Transverse colon (tissue), 4 donors: ENCODE measurements at regions not wholly inside any gene's neighbourhood (a gene's known extent, or its start where the extent isn't known, plus 50 kb on each side); places are given as distances from the start of the nearest gene placed in this dataset.

Source experiments
- DNase-seq: peaks from one replicate; pipeline ENCODE4 v3.0.0-alpha.2; 2019
- H3K27ac ChIP-seq, 4 donors: fragments of 200-600 bp; sonication (generic); 2 replicates each; pipeline ENCODE4 v1.5.1; 2016 to 2018; ENCODE audit warnings: inconsistent platforms in 4 of 4
- H3K27me3 ChIP-seq: fragments of 200-600 bp; sonication (generic); 2 replicates; pipeline ENCODE4 v1.5.1; 2017; ENCODE audit warnings: inconsistent platforms
- H3K36me3 ChIP-seq, 4 donors: fragments of 200-600 bp; sonication (generic); 2 replicates each; pipeline ENCODE4 v1.5.1; 2017 to 2019; ENCODE audit warnings: inconsistent platforms in 4 of 4
- H3K4me1 ChIP-seq, 4 donors: fragments of 200-600 bp; sonication (generic); 2 replicates each; pipeline ENCODE4 v1.5.1; 2017 to 2020; ENCODE audit warnings: inconsistent platforms in 4 of 4
- H3K4me3 ChIP-seq, 4 donors: fragments of 200-600 bp; sonication (generic); 1 replicate in 1 of 4; 2 replicates in 3 of 4; pipeline versions ENCODE4 v1.5.1 to v1.6.1; 2017 to 2019; ENCODE audit warnings: inconsistent platforms in 4 of 4
- H3K9me3 ChIP-seq, 2 donors: fragments of 200-600 bp; sonication (generic); 2 replicates each; pipeline ENCODE4 v1.5.1; 2017 to 2019; ENCODE audit warnings: inconsistent platforms in 2 of 2
- EP300 ChIP-seq: sonication (generic); formaldehyde crosslinking; IDR thresholded peaks from one replicate; pipeline ENCODE4 v1.6.1; 2017; ENCODE audit warnings: antibody characterized with exemption, low read depth
- POLR2A ChIP-seq: fragments of 450-650 bp; IDR thresholded peaks from one replicate; pipeline ENCODE4 v1.6.1; 2016; ENCODE audit warnings: antibody characterized with exemption, mild to moderate bottlenecking, moderate library complexity
- POLR2AphosphoS5 ChIP-seq, 3 donors: sonication (generic); formaldehyde crosslinking; IDR thresholded peaks; one replicate each; pipeline ENCODE4 v1.6.1; 2016; ENCODE audit warnings: antibody characterized with exemption in 3 of 3
- WGBS, 2 donors: methylation state at CpG; one replicate each; pipeline ENCODE4 v1.1.5; 2018; ENCODE audit warnings: low coverage in 1 of 2; 5-methylcytosine and 5-hydroxymethylcytosine counted together
- in situ Hi-C, 4 donors: fragments of 200-750 bp; cut with MboI; loops; one replicate each; pipeline versions ENCODE4 v1.15.0 to v1.15.1; 2017; ENCODE audit warnings: low sequenced_read_pairs in 3 of 4, low pct_ligation_motif_present in 1 of 4, low pct_unique_long_range_greater_than_20kb in 1 of 4
- intact Hi-C: fragments of 100-400 bp; cut with DNase I; formaldehyde crosslinking; loops from one replicate; pipeline ENCODE4 v1.15.1; 2023; ENCODE audit warnings: low total_unique reads
- TF ChIP-seq, protein P1 (sequence below), 5 experiments: fragments of 200-600 bp in 3 of 5; fragments of 450-650 bp in 2 of 5; sonication (generic) in 3 of 5; IDR thresholded peaks; 1 replicate in 2 of 5; 2 replicates in 3 of 5; pipeline ENCODE4 v1.5.1; 2016 to 2017; ENCODE audit warnings: antibody characterized with exemption in 5 of 5, inconsistent platforms in 3 of 5, mild to moderate bottlenecking in 2 of 5, moderate library complexity in 1 of 5

DNA sequence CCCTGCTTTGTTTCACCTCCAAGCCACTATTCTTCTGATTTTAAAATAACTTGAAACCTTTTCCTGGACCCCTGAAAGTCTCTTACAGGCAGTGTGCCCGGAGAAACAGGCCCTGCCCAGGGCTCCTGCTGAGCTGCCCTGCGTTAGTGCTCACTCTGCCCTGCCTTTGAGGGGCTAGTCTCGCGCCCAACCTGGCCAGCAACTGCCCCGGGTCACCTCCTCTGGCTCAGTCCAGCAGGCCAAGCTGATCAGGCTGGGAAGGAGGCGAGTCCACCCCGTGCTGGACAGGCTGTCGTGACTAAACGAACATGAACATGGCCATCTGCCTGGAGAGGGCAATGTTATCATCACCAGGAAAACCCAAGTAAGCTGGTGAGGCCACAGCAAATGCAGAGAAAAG is 245.4 kb downstream of the ANKRD60 start:
- H3K36me3 ChIP-seq, result no peaks in the 10 kb centered on the region
- peaks cover 0 to 14% (median 2%) of the 10 kb centered on the region in 4 donors for H3K4me1 ChIP-seq
- no peak overlapping the region for H3K27ac ChIP-seq
- in situ Hi-C loops, result no loop called here
- WGBS, 2 donors, result 64% methylated on average over 8 of the region's 9 CpGs; no CpG with 5 or more reads in 1 of the 2 donors
- H3K9me3 ChIP-seq, result no peaks in the 10 kb centered on the region
- H3K4me3 ChIP-seq, result no peak overlapping the region
- H3K27me3 ChIP-seq, result no peaks in the 10 kb centered on the region
- no peak for DNase-seq
- intact Hi-C loops, result no loop called here
- TF ChIP-seq, protein P1, sequence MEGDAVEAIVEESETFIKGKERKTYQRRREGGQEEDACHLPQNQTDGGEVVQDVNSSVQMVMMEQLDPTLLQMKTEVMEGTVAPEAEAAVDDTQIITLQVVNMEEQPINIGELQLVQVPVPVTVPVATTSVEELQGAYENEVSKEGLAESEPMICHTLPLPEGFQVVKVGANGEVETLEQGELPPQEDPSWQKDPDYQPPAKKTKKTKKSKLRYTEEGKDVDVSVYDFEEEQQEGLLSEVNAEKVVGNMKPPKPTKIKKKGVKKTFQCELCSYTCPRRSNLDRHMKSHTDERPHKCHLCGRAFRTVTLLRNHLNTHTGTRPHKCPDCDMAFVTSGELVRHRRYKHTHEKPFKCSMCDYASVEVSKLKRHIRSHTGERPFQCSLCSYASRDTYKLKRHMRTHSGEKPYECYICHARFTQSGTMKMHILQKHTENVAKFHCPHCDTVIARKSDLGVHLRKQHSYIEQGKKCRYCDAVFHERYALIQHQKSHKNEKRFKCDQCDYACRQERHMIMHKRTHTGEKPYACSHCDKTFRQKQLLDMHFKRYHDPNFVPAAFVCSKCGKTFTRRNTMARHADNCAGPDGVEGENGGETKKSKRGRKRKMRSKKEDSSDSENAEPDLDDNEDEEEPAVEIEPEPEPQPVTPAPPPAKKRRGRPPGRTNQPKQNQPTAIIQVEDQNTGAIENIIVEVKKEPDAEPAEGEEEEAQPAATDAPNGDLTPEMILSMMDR (IDR thresholded peaks at IDR 0.05), result no peak
- TF ChIP-seq POLR2A (no peak), POLR2AphosphoS5 (IDR thresholded peaks at IDR 0.05) (no peak), EP300 (no peak)

DNA sequence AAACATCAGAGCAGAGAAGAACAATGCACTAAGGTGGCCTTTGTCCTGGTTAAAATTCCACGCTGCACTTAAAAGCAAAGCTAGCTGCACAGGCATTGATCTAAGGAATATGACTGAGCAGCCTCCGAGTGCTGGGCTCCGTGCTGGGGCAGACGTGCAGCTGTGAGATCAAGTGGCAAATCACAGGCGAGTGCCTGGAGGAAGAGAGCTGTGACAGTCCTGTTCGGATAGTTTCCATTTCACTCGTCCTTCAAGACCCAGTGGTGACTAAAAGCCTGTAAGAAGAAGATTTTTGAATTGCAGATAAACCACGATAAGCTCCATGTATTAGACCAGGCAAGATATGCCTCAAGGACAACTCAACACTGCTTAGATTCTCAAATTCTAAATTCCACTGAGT is 247.9 kb downstream of the ANKRD60 start:
- no peak for TF ChIP-seq POLR2A
- TF ChIP-seq EP300, result no peak
- TF ChIP-seq, protein P1 (IDR thresholded peaks at IDR 0.05), result no peak
- TF ChIP-seq POLR2AphosphoS5 (IDR thresholded peaks at IDR 0.05), result no peak
- Histone ChIP-seq H3K27ac (no peak overlapping the region), H3K27me3 (no peaks in the 10 kb centered on the region), H3K9me3 (no peaks in the 10 kb centered on the region), H3K36me3 (no peaks in the 10 kb centered on the region), H3K4me1 (no peaks in the 10 kb centered on the region), H3K4me3 (no peak overlapping the region)
- intact Hi-C loops (no loop called here), in situ Hi-C loops (no loop called here)
- no peak for DNase-seq
- 45 to 48% methylated on average over 4 to 8 of the region's 8 CpGs for WGBS, 2 donors

DNA sequence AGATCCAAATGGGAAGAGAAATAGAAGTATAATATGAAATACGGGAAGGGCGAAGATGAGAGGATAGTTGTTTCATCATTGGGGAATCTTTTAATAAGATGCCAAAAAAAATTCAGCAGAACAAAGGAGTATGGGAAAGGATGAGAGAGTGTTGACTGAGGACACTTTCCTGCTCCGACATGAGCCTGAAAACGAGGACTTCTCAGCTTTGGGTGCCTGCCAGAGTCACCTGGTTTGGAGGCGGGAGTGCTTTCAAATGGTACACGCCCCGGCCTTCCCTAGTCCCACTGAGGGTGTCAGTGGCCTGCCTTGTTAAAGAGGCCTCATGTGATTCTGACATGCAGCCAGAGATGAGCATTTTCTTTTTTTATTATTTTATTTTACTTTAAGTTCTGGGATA is 250.9 kb downstream of the ANKRD60 start:
- in situ Hi-C loops (no loop called here), intact Hi-C loops (no loop called here)
- no peak for DNase-seq
- TF ChIP-seq POLR2A (no peak), EP300 (no peak), POLR2AphosphoS5 (IDR thresholded peaks at IDR 0.05) (no peak)
- TF ChIP-seq, protein P1 (IDR thresholded peaks at IDR 0.05), result no peak
- WGBS, 2 donors, result 65 to 83% methylated on average over 2 to 7 of the region's 7 CpGs
- Histone ChIP-seq H3K36me3 (no peaks in the 10 kb centered on the region), H3K9me3 (no peaks in the 10 kb centered on the region), H3K4me3 (no peak overlapping the region), H3K27me3 (no peaks in the 10 kb centered on the region), H3K4me1 (no peaks in the 10 kb centered on the region), H3K27ac (no peak overlapping the region)

DNA sequence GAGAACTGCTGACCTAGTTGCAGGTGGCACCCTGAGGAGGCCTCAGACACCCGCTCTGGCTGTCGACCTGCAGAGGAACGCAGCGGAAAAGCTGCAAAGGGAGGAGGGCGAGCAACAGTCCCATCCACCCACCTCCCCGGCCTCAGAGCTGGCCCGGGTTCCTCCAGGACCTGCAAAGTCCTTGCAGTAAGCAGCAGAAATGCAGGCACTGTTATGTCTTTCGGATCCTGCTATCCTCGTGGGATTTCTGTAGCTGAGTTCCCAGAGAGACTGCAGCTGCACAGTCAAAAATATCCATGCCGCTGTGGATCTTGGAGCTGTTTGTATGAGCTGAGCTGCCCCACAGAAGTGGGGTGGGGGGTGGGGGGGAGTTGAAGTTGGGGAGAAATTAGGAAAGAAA is 251.3 kb downstream of the ANKRD60 start:
- WGBS, 2 donors, result 74 to 77% methylated on average over 3 to 10 of the region's 10 CpGs
- H3K9me3 ChIP-seq, result no peaks in the 10 kb centered on the region
- no peaks in the 10 kb centered on the region for H3K27me3 ChIP-seq
- no peak overlapping the region for H3K4me3 ChIP-seq
- H3K27ac ChIP-seq, result no peak overlapping the region
- no peak for DNase-seq
- in situ Hi-C loops, result no loop called here
- intact Hi-C loops, result no loop called here
- TF ChIP-seq POLR2AphosphoS5 (IDR thresholded peaks at IDR 0.05), result no peak
- TF ChIP-seq, protein P1 (IDR thresholded peaks at IDR 0.05), result no peak
- H3K36me3 ChIP-seq, result no peaks in the 10 kb centered on the region
- H3K4me1 ChIP-seq, result no peaks in the 10 kb centered on the region
